Activated CD4-positive, alpha-beta T cell treated with anti-CD3 and anti-CD28 coated beads, Interleukin-2, amount 10 ng/mL, durations not matched to agents 24 days and 14 days (primary cell): ENCODE measurements at regions not wholly inside any gene's neighbourhood (a gene's known extent, or its start where the extent isn't known, plus 50 kb on each side); places are given as distances from the start of the nearest gene placed in this dataset.
"Not testable (repeated sequence)": the region's sequence is repeated elsewhere in the genome, so short reads cannot be mapped to it uniquely, and the experiment has no call there.

Experiments
- DNase-seq: peaks from one replicate; pipeline ENCODE4 v3.0.0; 2022
- H3K27ac Mint-ChIP-seq: one replicate; pipeline ENCODE4 v1.8.0; 2022; ENCODE audit warnings: mild to moderate bottlenecking, mixed read lengths
- H3K27me3 Mint-ChIP-seq: one replicate; pipeline ENCODE4 v1.8.0; 2022; ENCODE audit warnings: mixed read lengths
- H3K36me3 Mint-ChIP-seq: one replicate; pipeline ENCODE4 v1.8.0; 2022; ENCODE audit warnings: low read depth, mild to moderate bottlenecking, mixed read lengths
- H3K4me1 Mint-ChIP-seq: one replicate; pipeline ENCODE4 v1.8.0; 2021; ENCODE audit warnings: mixed read lengths
- H3K4me3 Mint-ChIP-seq: one replicate; pipeline ENCODE4 v1.8.0; 2022; ENCODE audit warnings: mild to moderate bottlenecking, moderate library complexity, mixed read lengths
- H3K9me3 Mint-ChIP-seq: one replicate; pipeline ENCODE4 v1.8.0; 2021; ENCODE audit warnings: mixed read lengths
- intact Hi-C: fragments of 100-400 bp; cut with micrococcal nuclease; formaldehyde crosslinking; loops from one replicate; pipeline ENCODE4 v1.15.1; 2023

DNA sequence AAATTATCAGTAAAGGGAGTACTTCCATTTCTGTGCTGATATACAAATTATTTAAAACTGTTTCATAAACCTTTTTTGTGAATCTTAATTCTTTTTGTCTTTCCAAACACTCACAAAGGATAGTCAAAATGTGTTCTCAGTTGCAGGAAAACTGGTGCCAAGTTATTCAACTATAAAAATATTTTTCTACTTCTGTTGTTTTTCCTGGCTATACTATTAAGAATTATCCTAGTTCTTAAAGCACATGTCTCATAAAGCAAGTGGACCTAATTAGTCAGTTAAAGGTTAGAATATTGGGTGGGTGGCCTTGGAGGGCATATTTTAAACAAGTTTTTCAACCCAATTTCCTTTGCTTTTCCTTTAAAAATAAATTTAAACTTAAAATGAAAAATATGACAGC, 1460.3 kb upstream of the SLC10A2 start:
- Mint-ChIP-seq H3K27me3 (no peaks in the 10 kb centered on the region), H3K4me3 (no peak overlapping the region), H3K27ac (no peak overlapping the region), H3K9me3 (peaks cover 2% of the 10 kb centered on the region), H3K4me1 (no peaks in the 10 kb centered on the region), H3K36me3 (no peaks in the 10 kb centered on the region)
- intact Hi-C loops, result no loop called here
- DNase-seq, result no peak

DNA sequence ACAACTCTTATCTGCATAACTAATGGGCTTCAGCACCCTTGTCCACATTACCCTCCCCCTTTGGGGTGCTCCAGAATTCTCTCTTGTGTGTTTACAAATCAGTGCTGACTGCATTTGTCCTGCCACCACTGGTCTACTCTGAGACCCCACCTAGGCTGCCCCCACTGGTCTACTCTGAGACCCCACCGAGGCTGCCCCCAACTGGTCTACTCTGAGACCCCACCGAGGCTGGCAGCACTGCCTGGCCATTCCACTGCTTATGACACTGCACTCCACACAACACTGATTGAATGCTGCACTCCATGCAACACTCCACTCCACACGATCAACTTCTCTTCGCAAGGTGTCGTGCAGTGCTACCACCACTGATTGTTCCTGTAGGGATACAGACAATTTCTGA, 1459.2 kb upstream of the SLC10A2 start:
- no peak for DNase-seq
- H3K27ac Mint-ChIP-seq, result no peak overlapping the region
- peaks cover 2% of the 10 kb centered on the region for H3K9me3 Mint-ChIP-seq
- intact Hi-C loops, result no loop called here
- H3K4me3 Mint-ChIP-seq, result no peak overlapping the region
- no peaks in the 10 kb centered on the region for H3K36me3 Mint-ChIP-seq
- no peaks in the 10 kb centered on the region for H3K27me3 Mint-ChIP-seq
- H3K4me1 Mint-ChIP-seq, result no peaks in the 10 kb centered on the region

DNA sequence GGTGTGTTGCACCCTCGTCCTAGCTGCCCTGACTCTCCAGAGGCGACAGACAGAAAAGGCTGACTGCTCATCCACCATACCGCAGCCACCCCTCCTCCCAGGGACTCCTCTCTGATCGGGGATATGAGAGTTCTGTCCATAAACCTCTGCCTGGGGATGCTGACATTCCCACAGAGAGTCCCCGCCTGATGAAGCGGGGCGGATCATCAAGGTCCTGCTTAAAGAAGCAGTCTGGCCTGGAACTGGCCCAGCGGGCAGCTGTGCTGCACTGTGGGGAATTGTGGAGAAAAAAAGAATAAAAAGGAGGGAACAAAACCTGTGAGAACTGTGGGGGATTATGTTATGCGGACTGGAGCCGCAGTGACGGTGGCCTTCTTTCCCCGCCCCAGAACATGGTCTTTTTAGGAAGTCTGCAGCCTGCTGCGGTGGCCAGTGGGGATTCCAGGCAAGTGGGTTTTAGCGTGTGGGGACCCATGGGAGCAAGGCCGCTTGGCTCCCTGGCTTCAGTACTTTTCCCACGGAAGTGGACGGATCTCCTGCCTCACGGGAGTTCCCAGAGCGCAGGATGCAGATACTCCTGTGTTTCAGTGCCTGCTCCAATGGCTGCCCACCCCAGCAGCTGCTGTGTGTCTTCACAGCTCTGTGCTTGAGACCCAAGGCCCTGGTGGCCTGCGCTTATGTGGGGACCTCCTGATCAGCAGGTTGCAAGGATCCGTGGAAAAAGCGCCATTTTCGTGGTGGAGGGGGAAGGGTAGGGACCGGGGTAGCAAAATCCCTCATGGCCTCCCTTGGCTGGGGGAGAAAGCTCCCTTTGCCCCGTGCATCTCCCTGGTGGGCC, 1456.2 kb upstream of the SLC10A2 start:
- H3K27me3 Mint-ChIP-seq, result no peaks in the 10 kb centered on the region
- no peaks in the 10 kb centered on the region for H3K36me3 Mint-ChIP-seq
- no peaks in the 10 kb centered on the region for H3K4me1 Mint-ChIP-seq
- H3K9me3 Mint-ChIP-seq, result peaks cover 7% of the 10 kb centered on the region
- no peak overlapping the region for H3K4me3 Mint-ChIP-seq
- intact Hi-C loops, result no loop called here
- no peak for DNase-seq
- no peak overlapping the region for H3K27ac Mint-ChIP-seq

DNA sequence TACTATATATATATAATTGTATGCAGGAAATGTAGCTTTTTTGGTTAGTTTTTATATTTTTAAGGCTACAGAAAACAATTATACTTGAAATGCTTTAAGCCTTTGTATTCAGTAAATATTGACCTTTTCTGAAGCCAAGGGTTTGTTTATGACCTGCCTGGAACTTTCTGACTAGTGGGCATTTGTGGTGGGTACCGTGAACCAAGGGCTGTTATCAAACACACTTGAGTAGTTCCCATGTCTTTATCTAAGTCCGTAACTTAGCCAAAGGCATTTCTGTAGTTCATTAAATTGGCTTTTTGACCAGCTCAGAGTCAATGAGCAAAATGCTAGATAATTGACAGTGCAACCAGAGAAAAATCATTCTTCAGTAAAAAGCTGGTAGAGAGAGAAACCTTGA, 1444.2 kb upstream of the SLC10A2 start:
- Mint-ChIP-seq H3K36me3 (no peaks in the 10 kb centered on the region), H3K4me1 (no peaks in the 10 kb centered on the region), H3K27me3 (no peaks in the 10 kb centered on the region), H3K9me3 (no peaks in the 10 kb centered on the region), H3K27ac (no peak overlapping the region), H3K4me3 (no peak overlapping the region)
- intact Hi-C loops, result no loop called here
- DNase-seq, result no peak

DNA sequence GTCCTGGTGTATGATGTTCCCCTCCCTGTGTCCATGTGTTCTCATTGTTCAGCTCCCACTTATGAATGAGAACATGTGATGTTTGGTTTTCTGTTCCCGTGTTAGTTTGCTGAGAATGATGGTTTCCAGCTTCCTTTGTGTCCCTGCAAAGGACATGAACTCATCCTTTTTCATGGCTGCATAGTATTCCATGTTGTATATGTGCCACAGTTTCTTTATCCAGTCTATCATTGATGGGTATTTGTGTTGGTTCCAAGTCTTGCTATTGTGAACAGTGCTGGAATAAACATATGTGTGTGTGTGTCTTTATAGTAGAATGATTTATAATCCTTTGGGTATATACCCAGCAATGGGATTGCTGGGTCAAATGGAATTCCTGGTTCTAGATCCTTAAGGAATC, 1427.3 kb upstream of the SLC10A2 start:
- intact Hi-C loops, H3K9me3 Mint-ChIP-seq: not testable (repeated sequence)

DNA sequence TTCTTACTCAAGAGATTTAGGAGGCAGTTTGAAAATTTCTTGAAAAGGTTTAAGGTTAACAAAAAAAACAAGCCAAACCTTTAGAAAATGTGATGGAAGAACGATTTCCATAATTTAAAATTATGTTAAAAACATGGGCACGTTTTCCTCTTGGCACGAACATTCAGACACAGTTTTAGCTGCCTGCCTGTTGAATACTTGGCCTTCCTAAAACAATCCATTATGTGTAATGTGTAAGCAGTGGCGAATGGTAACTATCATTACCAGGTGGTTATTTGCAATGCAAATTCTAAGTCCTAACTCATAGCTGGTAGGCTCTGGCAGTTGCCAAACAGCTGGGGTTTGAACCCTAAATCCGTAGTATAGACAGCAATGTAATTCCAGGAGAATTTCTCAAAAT, 1425.7 kb upstream of the SLC10A2 start:
- intact Hi-C loops, result no loop called here
- H3K4me1 Mint-ChIP-seq, result no peaks in the 10 kb centered on the region
- DNase-seq, result no peak
- H3K27ac Mint-ChIP-seq, result no peak overlapping the region
- H3K27me3 Mint-ChIP-seq, result no peaks in the 10 kb centered on the region
- H3K9me3 Mint-ChIP-seq, result no peaks in the 10 kb centered on the region
- no peaks in the 10 kb centered on the region for H3K36me3 Mint-ChIP-seq
- H3K4me3 Mint-ChIP-seq, result no peak overlapping the region

More for the DNA sequence above, 1427.3 kb upstream of the SLC10A2 start:
- not testable (repeated sequence) for H3K27ac Mint-ChIP-seq, H3K4me1 Mint-ChIP-seq, H3K36me3 Mint-ChIP-seq, H3K27me3 Mint-ChIP-seq, DNase-seq, H3K4me3 Mint-ChIP-seq

DNA sequence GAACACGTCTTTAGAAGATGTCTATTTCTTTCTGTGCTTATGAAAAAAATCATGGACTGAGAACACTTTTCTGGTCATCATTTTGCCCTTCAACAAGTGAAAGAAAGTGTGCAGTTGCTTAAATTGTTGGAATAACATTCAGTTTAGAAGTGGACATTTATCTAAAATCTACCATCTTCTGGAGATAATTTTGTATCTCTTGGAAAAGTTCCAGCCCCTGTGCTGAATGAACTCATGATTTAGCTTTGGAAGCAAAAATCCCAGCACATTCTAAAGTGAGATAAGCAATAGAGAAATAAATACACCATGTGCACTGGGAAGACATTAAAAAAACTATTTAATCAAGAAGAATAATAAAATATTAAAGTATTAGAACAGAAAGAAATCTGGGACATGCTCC, 1420.8 kb upstream of the SLC10A2 start:
- no peak overlapping the region for H3K27ac Mint-ChIP-seq
- intact Hi-C loops, result no loop called here
- no peaks in the 10 kb centered on the region for H3K9me3 Mint-ChIP-seq
- H3K36me3 Mint-ChIP-seq, result no peaks in the 10 kb centered on the region
- no peak overlapping the region for H3K4me3 Mint-ChIP-seq
- no peaks in the 10 kb centered on the region for H3K27me3 Mint-ChIP-seq
- H3K4me1 Mint-ChIP-seq, result no peaks in the 10 kb centered on the region
- DNase-seq, result no peak

DNA sequence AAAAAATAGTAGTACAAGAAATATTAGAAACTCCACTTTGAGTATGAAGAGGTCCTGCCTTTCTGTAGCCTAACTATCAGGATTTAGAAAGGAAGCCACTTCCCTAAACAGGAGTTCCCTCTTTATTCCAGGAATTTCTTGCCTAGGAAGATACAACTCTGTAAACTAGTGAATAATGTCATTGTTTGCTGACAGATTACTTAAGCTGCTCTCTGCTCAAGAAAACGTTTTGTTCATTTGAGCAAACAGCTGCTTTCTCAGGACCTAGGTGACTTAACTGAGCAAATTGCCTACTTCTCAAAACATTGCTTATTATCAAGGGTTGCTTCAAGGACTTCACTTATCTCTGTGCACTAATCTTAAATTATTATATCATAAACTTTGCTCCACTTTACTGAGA, 1419.4 kb upstream of the SLC10A2 start:
- DNase-seq, result no peak
- Mint-ChIP-seq H3K4me3 (no peak overlapping the region), H3K4me1 (no peaks in the 10 kb centered on the region), H3K27ac (no peak overlapping the region), H3K9me3 (no peaks in the 10 kb centered on the region), H3K27me3 (no peaks in the 10 kb centered on the region), H3K36me3 (no peaks in the 10 kb centered on the region)
- intact Hi-C loops, result no loop called here

DNA sequence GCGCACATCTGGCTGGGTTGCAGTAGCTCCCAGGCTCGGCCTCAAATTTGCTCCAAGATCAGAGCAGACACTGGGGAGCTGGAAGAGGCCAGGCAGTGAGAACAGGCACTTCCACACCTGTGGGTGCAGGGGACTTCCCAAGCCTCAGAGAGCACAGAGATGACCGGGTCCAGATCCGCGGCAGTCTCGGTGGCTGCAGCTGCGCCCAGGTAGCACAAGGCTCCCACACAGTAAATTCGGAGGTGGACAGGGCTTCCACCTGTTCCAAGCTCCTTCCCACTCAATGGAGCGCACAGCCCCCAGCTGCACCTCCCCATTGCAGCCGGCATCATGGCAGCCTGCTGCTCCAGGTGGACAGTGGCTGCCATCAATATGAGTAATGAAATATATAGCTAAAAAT, 1417.4 kb upstream of the SLC10A2 start:
- Mint-ChIP-seq H3K4me1 (no peaks in the 10 kb centered on the region), H3K36me3 (no peaks in the 10 kb centered on the region), H3K27ac (no peak overlapping the region), H3K9me3 (no peaks in the 10 kb centered on the region), H3K4me3 (no peak overlapping the region), H3K27me3 (no peaks in the 10 kb centered on the region)
- intact Hi-C loops, result no loop called here
- DNase-seq, result no peak

DNA sequence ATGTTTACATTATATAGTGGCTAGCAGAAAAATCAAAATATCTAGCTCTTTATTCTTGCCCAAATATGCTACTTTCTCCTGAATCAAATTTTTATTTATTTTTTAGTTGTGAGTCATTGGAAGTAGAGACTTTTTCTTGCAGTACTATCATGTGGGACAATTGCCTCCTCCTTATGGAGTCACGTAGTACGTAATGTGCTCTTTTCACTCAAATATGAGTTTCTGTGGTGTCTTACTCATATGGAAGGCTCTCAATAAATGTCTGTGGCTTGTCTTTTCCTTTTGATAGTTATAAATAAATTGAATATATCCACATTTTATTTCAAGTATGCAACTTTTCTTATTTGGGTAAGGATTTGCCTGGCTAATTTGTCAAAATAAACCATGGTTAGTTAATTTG, 1411.0 kb upstream of the SLC10A2 start:
- no peaks in the 10 kb centered on the region for H3K36me3 Mint-ChIP-seq
- no peak for DNase-seq
- H3K4me3 Mint-ChIP-seq, result no peak overlapping the region
- H3K27ac Mint-ChIP-seq, result no peak overlapping the region
- no peaks in the 10 kb centered on the region for H3K4me1 Mint-ChIP-seq
- intact Hi-C loops, result no loop called here
- no peaks in the 10 kb centered on the region for H3K27me3 Mint-ChIP-seq
- H3K9me3 Mint-ChIP-seq, result no peaks in the 10 kb centered on the region

DNA sequence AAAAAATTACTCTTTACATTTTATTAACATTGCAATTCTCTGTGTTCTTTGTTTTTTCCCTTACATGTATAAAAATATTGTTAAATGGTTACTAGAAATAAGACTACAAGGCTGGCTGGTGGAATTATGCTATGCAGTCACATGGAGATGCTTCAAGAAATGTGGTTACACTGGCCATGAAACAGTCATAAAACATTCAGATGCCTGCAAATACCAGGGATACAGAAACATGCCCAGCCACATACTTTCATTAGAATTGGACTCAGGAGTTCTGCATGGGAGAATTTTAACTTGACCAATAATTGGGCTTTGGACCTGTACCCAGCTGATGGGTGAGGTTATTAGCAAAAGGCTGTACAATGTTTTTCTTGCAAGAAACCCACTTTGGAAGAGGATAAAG, 1407.7 kb upstream of the SLC10A2 start:
- no peak overlapping the region for H3K27ac Mint-ChIP-seq
- H3K4me3 Mint-ChIP-seq, result no peak overlapping the region
- no peaks in the 10 kb centered on the region for H3K27me3 Mint-ChIP-seq
- no peaks in the 10 kb centered on the region for H3K4me1 Mint-ChIP-seq
- no peak for DNase-seq
- H3K9me3 Mint-ChIP-seq, result no peaks in the 10 kb centered on the region
- H3K36me3 Mint-ChIP-seq, result no peaks in the 10 kb centered on the region
- intact Hi-C loops, result no loop called here

DNA sequence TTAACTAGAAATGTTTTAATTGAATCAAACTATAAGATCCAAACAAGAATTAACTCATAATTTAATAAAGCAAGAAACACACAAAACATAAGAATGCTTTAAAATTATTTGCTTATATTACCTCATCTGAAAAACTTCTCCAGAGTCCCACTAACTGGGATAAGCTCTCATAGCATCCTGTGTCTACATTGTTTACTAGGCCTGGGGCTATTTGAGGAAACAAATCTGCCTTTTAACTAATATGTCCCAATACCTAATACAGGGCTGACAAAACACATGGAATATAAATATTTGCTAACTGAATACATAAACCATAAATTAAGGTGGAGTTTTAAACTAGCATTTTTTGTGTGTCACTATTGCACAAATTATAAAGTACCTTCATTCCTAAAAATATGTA, 1399.8 kb upstream of the SLC10A2 start:
- Mint-ChIP-seq H3K4me3 (no peak overlapping the region), H3K27me3 (no peaks in the 10 kb centered on the region), H3K27ac (no peak overlapping the region), H3K36me3 (no peaks in the 10 kb centered on the region), H3K4me1 (no peaks in the 10 kb centered on the region), H3K9me3 (no peaks in the 10 kb centered on the region)
- no peak for DNase-seq
- intact Hi-C loops, result no loop called here

DNA sequence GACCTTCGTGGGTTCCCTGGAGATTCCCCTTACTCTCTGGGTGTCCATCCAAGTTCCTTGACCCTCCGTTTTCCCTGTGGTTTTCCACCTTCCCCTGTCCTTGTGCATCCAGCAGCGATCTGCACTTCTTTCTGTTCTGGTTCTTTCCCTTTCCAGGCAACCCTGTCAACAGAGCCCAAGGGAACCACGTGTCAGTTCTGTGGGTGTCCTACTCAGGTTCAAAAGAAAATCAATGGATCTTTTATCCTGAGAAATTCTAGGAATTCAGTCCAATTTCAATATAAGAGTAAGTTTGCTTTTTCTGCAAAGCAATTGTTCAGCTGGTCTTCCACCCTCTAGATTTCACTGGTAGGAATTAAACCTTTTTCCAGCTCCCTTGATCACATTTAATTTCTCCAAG, 1394.8 kb upstream of the SLC10A2 start:
- H3K4me3 Mint-ChIP-seq, result no peak overlapping the region
- intact Hi-C loops, result no loop called here
- no peaks in the 10 kb centered on the region for H3K27me3 Mint-ChIP-seq
- H3K9me3 Mint-ChIP-seq, result no peaks in the 10 kb centered on the region
- no peak overlapping the region for H3K27ac Mint-ChIP-seq
- no peak for DNase-seq
- no peaks in the 10 kb centered on the region for H3K4me1 Mint-ChIP-seq
- H3K36me3 Mint-ChIP-seq, result no peaks in the 10 kb centered on the region

DNA sequence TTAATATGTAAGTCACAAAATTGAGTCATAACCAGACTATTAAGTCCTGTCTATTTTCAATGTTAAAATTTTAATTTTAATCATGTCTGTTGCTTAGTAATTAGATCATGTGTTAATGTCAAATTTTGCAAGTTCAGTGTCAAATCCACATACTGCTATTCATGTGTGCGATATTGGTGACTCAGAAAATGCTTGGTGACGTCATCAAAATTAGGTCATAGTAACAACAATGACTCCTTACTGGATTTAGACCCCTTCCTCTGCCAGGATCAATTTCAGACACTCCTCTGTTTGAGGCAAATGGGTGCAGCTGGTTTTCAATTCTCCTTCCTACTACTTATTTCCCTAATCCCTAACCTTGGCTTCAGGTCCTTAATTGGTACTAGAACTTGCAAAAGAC, 1394.3 kb upstream of the SLC10A2 start:
- no peak overlapping the region for H3K4me3 Mint-ChIP-seq
- H3K27ac Mint-ChIP-seq, result no peak overlapping the region
- no peaks in the 10 kb centered on the region for H3K9me3 Mint-ChIP-seq
- no peaks in the 10 kb centered on the region for H3K4me1 Mint-ChIP-seq
- H3K36me3 Mint-ChIP-seq, result no peaks in the 10 kb centered on the region
- intact Hi-C loops, result no loop called here
- DNase-seq, result no peak
- no peaks in the 10 kb centered on the region for H3K27me3 Mint-ChIP-seq

DNA sequence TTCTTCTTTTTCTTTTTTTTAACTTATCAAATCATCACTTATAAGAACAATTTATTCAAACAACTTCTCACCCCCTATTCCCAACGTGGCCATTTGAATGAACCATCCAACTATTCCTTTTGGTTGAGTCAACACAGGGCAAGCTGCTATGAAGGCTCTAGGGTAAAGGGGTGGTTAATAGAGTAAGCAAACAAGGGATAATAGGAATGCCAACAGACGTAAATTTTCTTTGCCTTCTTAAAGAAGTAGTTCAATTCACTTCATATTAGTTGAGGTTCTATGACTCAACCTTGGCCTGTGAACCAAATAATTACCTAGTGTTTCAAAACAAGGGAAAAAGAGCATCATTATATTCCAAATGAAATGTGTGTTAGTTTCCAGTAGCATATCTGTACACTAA, 1383.8 kb upstream of the SLC10A2 start:
- Mint-ChIP-seq H3K9me3 (no peaks in the 10 kb centered on the region), H3K4me1 (no peaks in the 10 kb centered on the region), H3K36me3 (no peaks in the 10 kb centered on the region), H3K27ac (no peak overlapping the region), H3K27me3 (no peaks in the 10 kb centered on the region), H3K4me3 (no peak overlapping the region)
- intact Hi-C loops, result no loop called here
- DNase-seq, result no peak
